ENCODE measurements at regions not wholly inside any gene's neighbourhood (a gene's known extent, or its start where the extent isn't known, plus 50 kb on each side); places are given as distances from the start of the nearest gene placed in this dataset.

GRCh38 chr4:23368081-23368697, 521.7 kb downstream of the PPARGC1A start:
- Histone ChIP-seq H3K4me1 (ENCODE audit: control insufficient read depth, low read length) (no peaks in the 10 kb centered on the region), H3K27me3 (ENCODE audit: control insufficient read depth, low read length) (no peaks in the 10 kb centered on the region), H3K36me3 (ENCODE audit: control insufficient read depth, low read length) (no peaks in the 10 kb centered on the region), H3K9me2 (replicated peaks; ENCODE audit: control insufficient read depth, low read length) (no peaks in the 10 kb centered on the region), H3K4me3 (ENCODE audit: low read length) (no peak overlapping the region), H3K79me2 (ENCODE audit: control insufficient read depth, low read length) (no peaks in the 10 kb centered on the region), H3F3A (ENCODE audit: control insufficient read depth, insufficient read depth) (no peaks in the 10 kb centered on the region), H3K27ac (ENCODE audit: low read depth, low read length) (no peak overlapping the region), H3K4me2 (ENCODE audit: low read length) (no peak overlapping the region), H3K9me3 (ENCODE audit: control insufficient read depth, insufficient read depth, low read length) (no peaks in the 10 kb centered on the region), H4K20me1 (ENCODE audit: control insufficient read depth, insufficient read depth, low read depth, low read length) (no peaks in the 10 kb centered on the region)
- TF ChIP-seq EZH2phosphoT487 (IDR thresholded peaks at IDR 0.05; ENCODE audit: borderline replicate concordance, low read length) (no peak), CTCF (IDR thresholded peaks at IDR 0.05; ENCODE audit: low read depth, low read length, poor library complexity, severe bottlenecking) (peak; percentile 10)

GRCh38 chr4:23366557-23366906, 523.3 kb downstream of the PPARGC1A start:
- Histone ChIP-seq H3K4me1 (ENCODE audit: control insufficient read depth, low read length) (no peaks in the 10 kb centered on the region), H3K4me2 (ENCODE audit: low read length) (no peak overlapping the region), H3K4me3 (ENCODE audit: low read length) (no peak overlapping the region), H3K9me3 (ENCODE audit: control insufficient read depth, insufficient read depth, low read length) (no peaks in the 10 kb centered on the region), H3K9me2 (replicated peaks; ENCODE audit: control insufficient read depth, low read length) (no peaks in the 10 kb centered on the region), H3K27me3 (ENCODE audit: control insufficient read depth, low read length) (no peaks in the 10 kb centered on the region), H3K27ac (ENCODE audit: low read depth, low read length) (no peak overlapping the region), H3K36me3 (ENCODE audit: control insufficient read depth, low read length) (no peaks in the 10 kb centered on the region), H3F3A (ENCODE audit: control insufficient read depth, insufficient read depth) (no peaks in the 10 kb centered on the region), H3K79me2 (ENCODE audit: control insufficient read depth, low read length) (no peaks in the 10 kb centered on the region), H4K20me1 (ENCODE audit: control insufficient read depth, insufficient read depth, low read depth, low read length) (no peaks in the 10 kb centered on the region)
- TF ChIP-seq CTCF (IDR thresholded peaks at IDR 0.05; ENCODE audit: low read depth, low read length, poor library complexity, severe bottlenecking), result no peak
- TF ChIP-seq EZH2phosphoT487 (IDR thresholded peaks at IDR 0.05; ENCODE audit: borderline replicate concordance, low read length), result no peak

- no peaks in the 10 kb centered on the region for H3K79me2 ChIP-seq (ENCODE audit: control insufficient read depth, low read length)
- TF ChIP-seq EZH2phosphoT487 (IDR thresholded peaks at IDR 0.05; ENCODE audit: borderline replicate concordance, low read length) (no peak), CTCF (IDR thresholded peaks at IDR 0.05; ENCODE audit: low read depth, low read length, poor library complexity, severe bottlenecking) (no peak)
- no peaks in the 10 kb centered on the region for H3K9me3 ChIP-seq (ENCODE audit: control insufficient read depth, insufficient read depth, low read length)
- H3K27me3 ChIP-seq (ENCODE audit: control insufficient read depth, low read length), result no peaks in the 10 kb centered on the region
- H4K20me1 ChIP-seq (ENCODE audit: control insufficient read depth, insufficient read depth, low read depth, low read length), result no peaks in the 10 kb centered on the region
- no peak overlapping the region for H3K4me3 ChIP-seq (ENCODE audit: low read length)
- H3K27ac ChIP-seq (ENCODE audit: low read depth, low read length), result no peak overlapping the region
- no peaks in the 10 kb centered on the region for H3F3A ChIP-seq (ENCODE audit: control insufficient read depth, insufficient read depth)
- H3K4me1 ChIP-seq (ENCODE audit: control insufficient read depth, low read length), result no peaks in the 10 kb centered on the region
- no peaks in the 10 kb centered on the region for H3K36me3 ChIP-seq (ENCODE audit: control insufficient read depth, low read length)
- H3K4me2 ChIP-seq (ENCODE audit: low read length), result no peak overlapping the region
- H3K9me2 ChIP-seq (replicated peaks; ENCODE audit: control insufficient read depth, low read length), result no peaks in the 10 kb centered on the region
Observed at GRCh38 chr4:23365871-23366556, 523.8 kb downstream of the PPARGC1A start.
